Neutrophil (primary cell): ENCODE measurements at regions not wholly inside any gene's neighbourhood (a gene's known extent, or its start where the extent isn't known, plus 50 kb on each side); places are given as distances from the start of the nearest gene placed in this dataset.

Experiments used
- H3K27ac ChIP-seq: fragments of 200-600 bp; sonication (generic); 2 replicates; pipeline ENCODE4 v1.5.1; 2016; ENCODE audit warnings: mild to moderate bottlenecking, moderate library complexity
- H3K27me3 ChIP-seq: fragments of 200-600 bp; sonication (generic); 2 replicates; pipeline ENCODE4 v1.6.0; 2016; ENCODE audit warnings: mild to moderate bottlenecking
- H3K36me3 ChIP-seq: fragments of 200-600 bp; sonication (generic); 2 replicates; pipeline ENCODE4 v1.5.1; 2017
- H3K4me1 ChIP-seq, 2 experiments: fragments of 200-600 bp in 1 of 2; sonication (generic) in 1 of 2; 1 replicate in 1 of 2; 2 replicates in 1 of 2; pipeline versions ENCODE4 v1.5.1 to v1.6.1; 2013 to 2016; ENCODE audit warnings: low read depth in 1 of 2, low read length in 1 of 2, mild to moderate bottlenecking in 1 of 2, moderate library complexity in 1 of 2; ENCODE audit not compliant: control insufficient read depth in 1 of 2, insufficient read depth in 1 of 2
- H3K4me3 ChIP-seq, 2 experiments: fragments of 200-600 bp in 1 of 2; sonication (generic) in 1 of 2; 1 replicate in 1 of 2; 2 replicates in 1 of 2; pipeline ENCODE4 v1.5.1; 2013 to 2016; ENCODE audit warnings: low read depth in 1 of 2, low read length in 1 of 2, mild to moderate bottlenecking in 1 of 2, moderate library complexity in 1 of 2
- H3K9me3 ChIP-seq: fragments of 200-600 bp; sonication (generic); 2 replicates; pipeline ENCODE4 v1.5.1; 2016
- TF ChIP-seq, protein P1 (sequence below): fragments of 200-600 bp; sonication (generic); IDR thresholded peaks from 2 replicates; pipeline ENCODE4 v1.5.1; 2016; ENCODE audit warnings: antibody characterized with exemption

- no peaks in the 10 kb centered on the region for H3K9me3 ChIP-seq
- TF ChIP-seq, protein P1, sequence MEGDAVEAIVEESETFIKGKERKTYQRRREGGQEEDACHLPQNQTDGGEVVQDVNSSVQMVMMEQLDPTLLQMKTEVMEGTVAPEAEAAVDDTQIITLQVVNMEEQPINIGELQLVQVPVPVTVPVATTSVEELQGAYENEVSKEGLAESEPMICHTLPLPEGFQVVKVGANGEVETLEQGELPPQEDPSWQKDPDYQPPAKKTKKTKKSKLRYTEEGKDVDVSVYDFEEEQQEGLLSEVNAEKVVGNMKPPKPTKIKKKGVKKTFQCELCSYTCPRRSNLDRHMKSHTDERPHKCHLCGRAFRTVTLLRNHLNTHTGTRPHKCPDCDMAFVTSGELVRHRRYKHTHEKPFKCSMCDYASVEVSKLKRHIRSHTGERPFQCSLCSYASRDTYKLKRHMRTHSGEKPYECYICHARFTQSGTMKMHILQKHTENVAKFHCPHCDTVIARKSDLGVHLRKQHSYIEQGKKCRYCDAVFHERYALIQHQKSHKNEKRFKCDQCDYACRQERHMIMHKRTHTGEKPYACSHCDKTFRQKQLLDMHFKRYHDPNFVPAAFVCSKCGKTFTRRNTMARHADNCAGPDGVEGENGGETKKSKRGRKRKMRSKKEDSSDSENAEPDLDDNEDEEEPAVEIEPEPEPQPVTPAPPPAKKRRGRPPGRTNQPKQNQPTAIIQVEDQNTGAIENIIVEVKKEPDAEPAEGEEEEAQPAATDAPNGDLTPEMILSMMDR: no peak
- no peaks in the 10 kb centered on the region for H3K36me3 ChIP-seq
- H3K27ac ChIP-seq: no peak overlapping the region
- H3K4me1 ChIP-seq: no peaks in the 10 kb centered on the region
- H3K4me3 ChIP-seq: no peak overlapping the region
- no peaks in the 10 kb centered on the region for H3K27me3 ChIP-seq
Measured at GRCh38 chr6:84877515-84878210, 113.3 kb upstream of the TBX18 start.

- H3K36me3 ChIP-seq: no peaks in the 10 kb centered on the region
- H3K27ac ChIP-seq: no peak overlapping the region
- no peaks in the 10 kb centered on the region for H3K4me1 ChIP-seq
- H3K4me3 ChIP-seq: no peak overlapping the region
- TF ChIP-seq, protein P1: no peak
- no peaks in the 10 kb centered on the region for H3K9me3 ChIP-seq
- H3K27me3 ChIP-seq: no peaks in the 10 kb centered on the region
Measured at GRCh38 chr6:84876723-84877514, 112.5 kb upstream of the TBX18 start.

GRCh38 chr6:84872996-84873723, 108.8 kb upstream of the TBX18 start:
- H3K4me1 ChIP-seq: no peaks in the 10 kb centered on the region
- TF ChIP-seq, protein P1: no peak
- no peaks in the 10 kb centered on the region for H3K36me3 ChIP-seq
- H3K9me3 ChIP-seq: no peaks in the 10 kb centered on the region
- no peak overlapping the region for H3K27ac ChIP-seq
- no peaks in the 10 kb centered on the region for H3K27me3 ChIP-seq
- no peak overlapping the region for H3K4me3 ChIP-seq

- Histone ChIP-seq H3K4me1 (no peaks in the 10 kb centered on the region), H3K9me3 (no peaks in the 10 kb centered on the region), H3K36me3 (no peaks in the 10 kb centered on the region), H3K27me3 (no peaks in the 10 kb centered on the region), H3K4me3 (no peak overlapping the region), H3K27ac (no peak overlapping the region)
- TF ChIP-seq, protein P1: no peak
Measured at GRCh38 chr6:84871925-84872324, 107.5 kb upstream of the TBX18 start.

GRCh38 chr6:84870672-84871071, 106.3 kb upstream of the TBX18 start:
- Histone ChIP-seq H3K9me3 (no peaks in the 10 kb centered on the region), H3K4me3 (no peak overlapping the region), H3K36me3 (no peaks in the 10 kb centered on the region), H3K4me1 (no peaks in the 10 kb centered on the region), H3K27me3 (no peaks in the 10 kb centered on the region), H3K27ac (no peak overlapping the region)
- TF ChIP-seq, protein P1: no peak
